ENCODE measurements at regions not wholly inside any gene's neighbourhood (a gene's known extent, or its start where the extent isn't known, plus 50 kb on each side); places are given as distances from the start of the nearest gene placed in this dataset.
"Not testable (repeated sequence)": the region's sequence is repeated elsewhere in the genome, so short reads cannot be mapped to it uniquely, and the experiment has no call there.

DNA sequence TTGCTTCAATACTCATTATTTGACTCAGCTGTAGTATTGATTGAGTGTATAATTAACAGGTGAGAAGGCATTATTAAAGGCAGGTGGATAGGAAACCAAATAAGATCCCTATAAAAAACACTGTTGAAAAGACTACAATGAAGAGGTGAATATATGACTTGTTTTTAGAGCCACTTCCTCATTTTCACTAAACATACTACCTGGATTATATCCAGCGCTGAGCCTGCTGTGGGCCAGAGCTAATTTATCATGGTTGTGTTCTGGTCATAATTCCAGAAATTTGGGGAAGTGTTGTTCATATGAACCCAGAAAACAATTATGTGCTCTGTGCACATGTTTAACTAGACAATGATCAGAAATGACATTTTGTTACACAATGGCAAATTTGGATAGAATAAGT, 235.3 kb upstream of the MME start:
- no peaks in the 10 kb centered on the region for H3K36me3 Mint-ChIP-seq
- DNase-seq = no peak
- H3K4me1 Mint-ChIP-seq = no peaks in the 10 kb centered on the region
- H3K4me3 Mint-ChIP-seq = no peak overlapping the region
- no peaks in the 10 kb centered on the region for H3K4me1 ChIP-seq (ENCODE audit: control insufficient read depth, insufficient read depth, low read length)
- no peak overlapping the region for H3K27ac Mint-ChIP-seq
- H3K9me3 Mint-ChIP-seq = peaks cover 11 to 20% of the 10 kb centered on the region in 2 donors
- WGBS (ENCODE audit: insufficient coverage) = no CpG with 5 or more reads among the region's 1 CpG
- no peak overlapping the region for H3K4me3 ChIP-seq (ENCODE audit: low read length)
- H3K27me3 Mint-ChIP-seq (ENCODE audit: low read depth in 2 of 2) = no peaks in the 10 kb centered on the region
- TF ChIP-seq, protein P1, sequence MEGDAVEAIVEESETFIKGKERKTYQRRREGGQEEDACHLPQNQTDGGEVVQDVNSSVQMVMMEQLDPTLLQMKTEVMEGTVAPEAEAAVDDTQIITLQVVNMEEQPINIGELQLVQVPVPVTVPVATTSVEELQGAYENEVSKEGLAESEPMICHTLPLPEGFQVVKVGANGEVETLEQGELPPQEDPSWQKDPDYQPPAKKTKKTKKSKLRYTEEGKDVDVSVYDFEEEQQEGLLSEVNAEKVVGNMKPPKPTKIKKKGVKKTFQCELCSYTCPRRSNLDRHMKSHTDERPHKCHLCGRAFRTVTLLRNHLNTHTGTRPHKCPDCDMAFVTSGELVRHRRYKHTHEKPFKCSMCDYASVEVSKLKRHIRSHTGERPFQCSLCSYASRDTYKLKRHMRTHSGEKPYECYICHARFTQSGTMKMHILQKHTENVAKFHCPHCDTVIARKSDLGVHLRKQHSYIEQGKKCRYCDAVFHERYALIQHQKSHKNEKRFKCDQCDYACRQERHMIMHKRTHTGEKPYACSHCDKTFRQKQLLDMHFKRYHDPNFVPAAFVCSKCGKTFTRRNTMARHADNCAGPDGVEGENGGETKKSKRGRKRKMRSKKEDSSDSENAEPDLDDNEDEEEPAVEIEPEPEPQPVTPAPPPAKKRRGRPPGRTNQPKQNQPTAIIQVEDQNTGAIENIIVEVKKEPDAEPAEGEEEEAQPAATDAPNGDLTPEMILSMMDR (IDR thresholded peaks at IDR 0.05) = no peak
- intact Hi-C loops (cut with micrococcal nuclease) = no loop called here
- H3K36me3 ChIP-seq (ENCODE audit: control insufficient read depth, insufficient read depth, low read length) = no peaks in the 10 kb centered on the region
- no peaks in the 10 kb centered on the region for H3K9me3 ChIP-seq (ENCODE audit: control insufficient read depth, insufficient read depth, low read length)
- ATAC-seq = no peak
- H3K27ac ChIP-seq (ENCODE audit: low read length) = no peak overlapping the region
- no peaks in the 10 kb centered on the region for H3K27me3 ChIP-seq (ENCODE audit: control insufficient read depth, insufficient read depth, low read length)

DNA sequence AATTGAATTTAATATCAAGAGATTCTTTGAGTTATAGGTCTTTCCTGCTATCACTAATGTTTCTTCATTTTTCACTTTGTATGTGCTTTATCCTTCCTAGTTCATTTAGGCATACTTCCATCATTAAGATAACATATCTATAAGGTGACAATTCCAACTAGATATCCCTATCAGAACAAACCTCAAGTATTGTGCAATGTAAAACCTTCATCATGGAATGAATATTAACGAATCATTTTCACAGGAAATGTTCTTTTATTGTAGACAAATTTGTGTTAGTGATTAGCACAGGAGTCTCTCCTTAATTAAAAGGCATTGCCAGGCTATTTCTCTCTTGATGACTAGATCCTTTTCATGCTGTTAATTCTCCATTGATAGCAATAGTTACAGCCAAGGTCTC, 236.5 kb upstream of the MME start:
- H3K27me3 ChIP-seq (ENCODE audit: control insufficient read depth, insufficient read depth, low read length) = no peaks in the 10 kb centered on the region
- Mint-ChIP-seq H3K4me3 (no peak overlapping the region), H3K36me3 (no peaks in the 10 kb centered on the region), H3K4me1 (no peaks in the 10 kb centered on the region), H3K27me3 (ENCODE audit: low read depth in 2 of 2) (no peaks in the 10 kb centered on the region), H3K9me3 (peaks cover 5 to 15% of the 10 kb centered on the region in 2 donors), H3K27ac (no peak overlapping the region)
- no peak overlapping the region for H3K27ac ChIP-seq (ENCODE audit: low read length)
- H3K9me3 ChIP-seq (ENCODE audit: control insufficient read depth, insufficient read depth, low read length) = no peaks in the 10 kb centered on the region
- intact Hi-C loops (cut with micrococcal nuclease) = no loop called here
- ATAC-seq = no peak
- DNase-seq = no peak
- TF ChIP-seq, protein P1 (IDR thresholded peaks at IDR 0.05) = no peak
- H3K4me1 ChIP-seq (ENCODE audit: control insufficient read depth, insufficient read depth, low read length) = no peaks in the 10 kb centered on the region
- 60% methylated on average over 1 of the region's 1 CpG for WGBS (ENCODE audit: insufficient coverage)
- H3K4me3 ChIP-seq (ENCODE audit: low read length) = no peak overlapping the region
- H3K36me3 ChIP-seq (ENCODE audit: control insufficient read depth, insufficient read depth, low read length) = no peaks in the 10 kb centered on the region

DNA sequence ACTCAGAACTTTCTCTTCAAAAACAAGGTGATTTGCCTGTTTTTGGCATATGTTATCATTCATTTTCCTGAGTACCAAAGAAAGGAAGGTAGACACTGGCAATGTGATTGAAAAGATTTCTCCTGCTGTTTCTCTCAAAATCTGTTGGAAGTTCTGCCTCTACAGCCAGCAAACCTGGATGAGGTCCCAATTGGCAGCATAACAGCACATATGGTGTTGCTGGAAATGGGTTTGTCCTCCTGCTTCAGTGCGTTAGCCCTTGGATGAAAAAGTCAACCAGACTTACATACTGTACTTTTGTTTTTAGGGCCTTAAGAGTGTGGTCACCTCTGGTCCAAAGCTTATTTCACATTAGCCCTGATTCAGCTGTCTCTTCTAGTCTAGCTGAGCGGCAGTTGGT, 237.6 kb upstream of the MME start:
- Mint-ChIP-seq H3K4me3 (no peak overlapping the region), H3K27me3 (ENCODE audit: low read depth in 2 of 2) (no peaks in the 10 kb centered on the region), H3K9me3 (peaks cover 8 to 19% of the 10 kb centered on the region in 2 donors), H3K4me1 (no peaks in the 10 kb centered on the region), H3K27ac (no peak overlapping the region), H3K36me3 (no peaks in the 10 kb centered on the region)
- Histone ChIP-seq H3K9me3 (ENCODE audit: control insufficient read depth, insufficient read depth, low read length) (no peaks in the 10 kb centered on the region), H3K4me3 (ENCODE audit: low read length) (no peak overlapping the region), H3K36me3 (ENCODE audit: control insufficient read depth, insufficient read depth, low read length) (no peaks in the 10 kb centered on the region), H3K4me1 (ENCODE audit: control insufficient read depth, insufficient read depth, low read length) (no peaks in the 10 kb centered on the region), H3K27me3 (ENCODE audit: control insufficient read depth, insufficient read depth, low read length) (no peaks in the 10 kb centered on the region), H3K27ac (ENCODE audit: low read length) (no peak overlapping the region)
- intact Hi-C loops (cut with micrococcal nuclease) = no loop called here
- TF ChIP-seq, protein P1 (IDR thresholded peaks at IDR 0.05) = no peak
- no peak for ATAC-seq
- WGBS (ENCODE audit: insufficient coverage) = 92% methylated on average over 2 of the region's 2 CpGs
- no peak for DNase-seq

DNA sequence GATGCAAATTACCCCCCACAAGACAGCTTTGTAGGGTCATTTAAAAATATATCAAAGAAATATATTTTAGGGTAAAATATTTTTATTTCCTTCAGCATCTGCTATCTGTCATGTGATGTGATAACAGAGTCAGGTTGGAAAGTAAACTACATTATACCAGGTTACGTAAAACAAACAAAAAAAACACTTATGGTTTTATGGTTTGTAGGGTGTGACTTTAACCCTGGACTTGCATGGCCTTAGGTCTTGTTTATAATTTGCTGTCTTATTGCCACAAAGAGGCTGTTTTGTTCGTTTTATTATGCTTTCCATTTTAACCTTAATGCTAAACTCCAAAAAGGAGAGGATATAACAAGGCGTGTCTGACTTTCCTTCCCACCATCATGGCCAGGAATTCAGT, 244.5 kb upstream of the MME start:
- intact Hi-C loops (cut with micrococcal nuclease) = no loop called here
- DNase-seq (no peak), ATAC-seq (no peak)
- Mint-ChIP-seq H3K27me3 (ENCODE audit: low read depth in 2 of 2) (no peaks in the 10 kb centered on the region), H3K4me3 (no peak overlapping the region), H3K9me3 (peaks cover 11 to 14% of the 10 kb centered on the region in 2 donors), H3K27ac (no peak overlapping the region), H3K36me3 (no peaks in the 10 kb centered on the region), H3K4me1 (no peaks in the 10 kb centered on the region)
- WGBS (ENCODE audit: insufficient coverage) = 70% methylated on average over 2 of the region's 3 CpGs
- H3K4me3 ChIP-seq (ENCODE audit: low read length) = no peak overlapping the region
- no peaks in the 10 kb centered on the region for H3K4me1 ChIP-seq (ENCODE audit: control insufficient read depth, insufficient read depth, low read length)
- no peak overlapping the region for H3K27ac ChIP-seq (ENCODE audit: low read length)
- no peaks in the 10 kb centered on the region for H3K27me3 ChIP-seq (ENCODE audit: control insufficient read depth, insufficient read depth, low read length)
- no peaks in the 10 kb centered on the region for H3K9me3 ChIP-seq (ENCODE audit: control insufficient read depth, insufficient read depth, low read length)
- TF ChIP-seq, protein P1 (IDR thresholded peaks at IDR 0.05) = no peak
- H3K36me3 ChIP-seq (ENCODE audit: control insufficient read depth, insufficient read depth, low read length) = no peaks in the 10 kb centered on the region

DNA sequence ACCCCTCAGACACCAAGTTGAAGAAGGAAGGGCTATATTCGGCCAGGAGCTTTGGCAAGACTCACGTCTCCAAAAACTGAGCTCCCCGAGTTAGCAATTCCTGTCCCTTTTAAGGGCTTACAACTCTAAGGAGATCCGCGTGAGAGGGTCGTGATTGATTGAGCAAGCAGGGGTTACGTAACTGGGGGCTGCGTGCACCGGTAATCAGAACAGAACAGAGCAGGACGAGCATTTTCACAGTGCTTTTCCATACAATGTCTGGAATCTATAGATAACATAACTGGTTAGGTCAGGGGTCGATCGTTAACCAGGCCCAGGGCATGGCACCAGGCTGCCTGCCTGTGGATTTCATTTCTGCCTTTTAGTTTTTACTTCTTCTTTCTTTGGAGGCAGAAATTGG, 245.3 kb upstream of the MME start:
- H3K9me3 Mint-ChIP-seq = peaks cover 11 to 17% of the 10 kb centered on the region in 2 donors
- H3K27me3 ChIP-seq (ENCODE audit: control insufficient read depth, insufficient read depth, low read length); H3K4me1 ChIP-seq (ENCODE audit: control insufficient read depth, insufficient read depth, low read length): not testable (repeated sequence)

More for the DNA sequence above, 245.3 kb upstream of the MME start:
- H3K27ac ChIP-seq (ENCODE audit: low read length); ATAC-seq; H3K27ac Mint-ChIP-seq; H3K36me3 ChIP-seq (ENCODE audit: control insufficient read depth, insufficient read depth, low read length); H3K4me3 ChIP-seq (ENCODE audit: low read length); H3K4me1 Mint-ChIP-seq; H3K27me3 Mint-ChIP-seq (ENCODE audit: low read depth in 2 of 2); H3K4me3 Mint-ChIP-seq; H3K9me3 ChIP-seq (ENCODE audit: control insufficient read depth, insufficient read depth, low read length); intact Hi-C loops (cut with micrococcal nuclease); DNase-seq; H3K36me3 Mint-ChIP-seq: not testable (repeated sequence)
- 84% methylated on average over 12 of the region's 12 CpGs for WGBS (ENCODE audit: insufficient coverage)
